ENCODE measurements at regions not wholly inside any gene's neighbourhood (a gene's known extent, or its start where the extent isn't known, plus 50 kb on each side); places are given as distances from the start of the nearest gene placed in this dataset.

- Histone ChIP-seq H4K20me1 (ENCODE audit: insufficient read depth) (no peaks in the 10 kb centered on the region), H3K27ac (ENCODE audit: low read depth, low read length) (no peak overlapping the region), H3K36me3 (ENCODE audit: control insufficient read depth in 1 of 2, insufficient read depth in 2 of 2, low read length in 2 of 2) (no peaks in the 10 kb centered on the region), H3K27me3 (ENCODE audit: insufficient read depth, low read length) (no peaks in the 10 kb centered on the region), H3K4me3 (replicated peaks in 1 of 2; ENCODE audit: low read depth in 1 of 2, low read length in 2 of 2) (no peak overlapping the region), H3K9me2 (ENCODE audit: insufficient read depth) (no peaks in the 10 kb centered on the region), H3K4me1 (ENCODE audit: control insufficient read depth in 1 of 2, insufficient read depth in 2 of 2, low read length in 2 of 2) (no peaks in the 10 kb centered on the region), H2AFZ (ENCODE audit: low read depth, low read length, poor library complexity, severe bottlenecking) (no peak overlapping the region), H3K9ac (ENCODE audit: low read length) (no peak overlapping the region), H3K4me2 (ENCODE audit: low read length) (no peak overlapping the region), H3K9me3 (ENCODE audit: control insufficient read depth in 1 of 2, insufficient read depth in 1 of 2, low read depth in 1 of 2, low read length in 2 of 2) (no peaks in the 10 kb centered on the region), H3K79me2 (ENCODE audit: insufficient read depth, low read length) (no peaks in the 10 kb centered on the region)
- POLR2A ChIA-PET, result no interaction called here
- intact Hi-C loops (cut with micrococcal nuclease), result no loop called here
- TF ChIP-seq FOSL1 (IDR thresholded peaks at IDR 0.05; ENCODE audit: low read depth) (no peak), CEBPB (IDR thresholded peaks at IDR 0.05; ENCODE audit: low read depth) (no peak), POLR2A (IDR thresholded peaks at IDR 0.05; ENCODE audit: borderline replicate concordance, extremely low read depth, insufficient read depth, insufficient read length) (no peak), SP1 (IDR thresholded peaks at IDR 0.05; ENCODE audit: low read depth) (no peak), TCF7L2 (IDR thresholded peaks at IDR 0.05; ENCODE audit: borderline replicate concordance, extremely low read depth, insufficient read depth, insufficient read length) (no peak), SIN3A (IDR thresholded peaks at IDR 0.05; ENCODE audit: low read depth) (no peak), YY1 (IDR thresholded peaks at IDR 0.05; ENCODE audit: extremely low read depth, insufficient replicate concordance, low read depth, low read length) (no peak), SRF (IDR thresholded peaks at IDR 0.05; ENCODE audit: low read depth) (no peak), CBX3 (IDR thresholded peaks at IDR 0.05; ENCODE audit: low read depth) (no peak), ZFX (IDR thresholded peaks at IDR 0.05) (no peak), JUND (IDR thresholded peaks at IDR 0.05) (no peak), REST (IDR thresholded peaks at IDR 0.05; ENCODE audit: low read depth) (no peak)
- TF ChIP-seq, protein P1, sequence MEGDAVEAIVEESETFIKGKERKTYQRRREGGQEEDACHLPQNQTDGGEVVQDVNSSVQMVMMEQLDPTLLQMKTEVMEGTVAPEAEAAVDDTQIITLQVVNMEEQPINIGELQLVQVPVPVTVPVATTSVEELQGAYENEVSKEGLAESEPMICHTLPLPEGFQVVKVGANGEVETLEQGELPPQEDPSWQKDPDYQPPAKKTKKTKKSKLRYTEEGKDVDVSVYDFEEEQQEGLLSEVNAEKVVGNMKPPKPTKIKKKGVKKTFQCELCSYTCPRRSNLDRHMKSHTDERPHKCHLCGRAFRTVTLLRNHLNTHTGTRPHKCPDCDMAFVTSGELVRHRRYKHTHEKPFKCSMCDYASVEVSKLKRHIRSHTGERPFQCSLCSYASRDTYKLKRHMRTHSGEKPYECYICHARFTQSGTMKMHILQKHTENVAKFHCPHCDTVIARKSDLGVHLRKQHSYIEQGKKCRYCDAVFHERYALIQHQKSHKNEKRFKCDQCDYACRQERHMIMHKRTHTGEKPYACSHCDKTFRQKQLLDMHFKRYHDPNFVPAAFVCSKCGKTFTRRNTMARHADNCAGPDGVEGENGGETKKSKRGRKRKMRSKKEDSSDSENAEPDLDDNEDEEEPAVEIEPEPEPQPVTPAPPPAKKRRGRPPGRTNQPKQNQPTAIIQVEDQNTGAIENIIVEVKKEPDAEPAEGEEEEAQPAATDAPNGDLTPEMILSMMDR (IDR thresholded peaks at IDR 0.05 in 2 of 3, conservative IDR thresholded peaks at IDR 0.05 in 1 of 3; ENCODE audit: borderline replicate concordance in 1 of 3, insufficient read depth in 1 of 3, low read depth in 2 of 3, low read length in 2 of 3), result no peak
- TF ChIP-seq, protein P2, sequence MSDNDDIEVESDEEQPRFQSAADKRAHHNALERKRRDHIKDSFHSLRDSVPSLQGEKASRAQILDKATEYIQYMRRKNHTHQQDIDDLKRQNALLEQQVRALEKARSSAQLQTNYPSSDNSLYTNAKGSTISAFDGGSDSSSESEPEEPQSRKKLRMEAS (IDR thresholded peaks at IDR 0.05), result no peak
- CTCF ChIA-PET, result no interaction called here
- RAD21 ChIA-PET (ENCODE audit: low non-redundant PET in 1 of 2, low total read pairs in 2 of 2, uncharacterized antibody in 2 of 2, unreplicated experiment in 2 of 2), result no interaction called here
- no peak for ATAC-seq
- DNase-seq (ENCODE audit: low read depth, low spot score), result no peak
- BruUV-seq (replicated peaks), result no TSS peak
Observed at GRCh38 chr9:84121991-84122523, 141.5 kb downstream of the RMI1 start.

Measured in HCT116 (cell line).